ENCODE measurements at regions not wholly inside any gene's neighbourhood (a gene's known extent, or its start where the extent isn't known, plus 50 kb on each side); places are given as distances from the start of the nearest gene placed in this dataset.
"Not testable (repeated sequence)": the region's sequence is repeated elsewhere in the genome, so short reads cannot be mapped to it uniquely, and the experiment has no call there.

DNA sequence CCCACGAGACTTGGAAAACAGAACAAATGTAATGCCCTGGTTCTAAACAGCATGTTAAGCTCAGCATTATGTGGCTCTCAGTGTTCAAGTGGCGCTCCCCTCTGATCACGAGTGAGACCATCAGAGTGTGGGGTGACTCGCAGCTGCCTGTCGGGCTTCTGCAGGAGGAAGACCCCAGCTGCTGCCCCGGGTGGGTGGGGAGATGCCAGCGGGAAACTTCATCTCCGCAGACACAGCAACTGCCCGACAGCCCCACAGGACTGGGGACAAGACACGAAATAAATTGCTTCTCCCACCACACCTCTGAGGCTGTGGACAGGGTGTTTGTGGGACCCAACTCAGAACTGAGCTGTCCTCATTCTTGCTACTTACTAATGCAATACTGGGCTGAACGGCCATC, 126.3 kb upstream of the KIF5B start:
- DNase-seq (ENCODE audit: low read depth), result no peak
- TF ChIP-seq, protein P1, sequence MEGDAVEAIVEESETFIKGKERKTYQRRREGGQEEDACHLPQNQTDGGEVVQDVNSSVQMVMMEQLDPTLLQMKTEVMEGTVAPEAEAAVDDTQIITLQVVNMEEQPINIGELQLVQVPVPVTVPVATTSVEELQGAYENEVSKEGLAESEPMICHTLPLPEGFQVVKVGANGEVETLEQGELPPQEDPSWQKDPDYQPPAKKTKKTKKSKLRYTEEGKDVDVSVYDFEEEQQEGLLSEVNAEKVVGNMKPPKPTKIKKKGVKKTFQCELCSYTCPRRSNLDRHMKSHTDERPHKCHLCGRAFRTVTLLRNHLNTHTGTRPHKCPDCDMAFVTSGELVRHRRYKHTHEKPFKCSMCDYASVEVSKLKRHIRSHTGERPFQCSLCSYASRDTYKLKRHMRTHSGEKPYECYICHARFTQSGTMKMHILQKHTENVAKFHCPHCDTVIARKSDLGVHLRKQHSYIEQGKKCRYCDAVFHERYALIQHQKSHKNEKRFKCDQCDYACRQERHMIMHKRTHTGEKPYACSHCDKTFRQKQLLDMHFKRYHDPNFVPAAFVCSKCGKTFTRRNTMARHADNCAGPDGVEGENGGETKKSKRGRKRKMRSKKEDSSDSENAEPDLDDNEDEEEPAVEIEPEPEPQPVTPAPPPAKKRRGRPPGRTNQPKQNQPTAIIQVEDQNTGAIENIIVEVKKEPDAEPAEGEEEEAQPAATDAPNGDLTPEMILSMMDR (IDR thresholded peaks at IDR 0.05; ENCODE audit: low read depth, low read length, missing control alignments), result no peak
- in situ Hi-C loops (cut with HindIII; ENCODE audit: low sequenced_read_pairs), result no loop called here
- H3K4me3 ChIP-seq (ENCODE audit: low read depth, low read length), result no peak overlapping the region

DNA sequence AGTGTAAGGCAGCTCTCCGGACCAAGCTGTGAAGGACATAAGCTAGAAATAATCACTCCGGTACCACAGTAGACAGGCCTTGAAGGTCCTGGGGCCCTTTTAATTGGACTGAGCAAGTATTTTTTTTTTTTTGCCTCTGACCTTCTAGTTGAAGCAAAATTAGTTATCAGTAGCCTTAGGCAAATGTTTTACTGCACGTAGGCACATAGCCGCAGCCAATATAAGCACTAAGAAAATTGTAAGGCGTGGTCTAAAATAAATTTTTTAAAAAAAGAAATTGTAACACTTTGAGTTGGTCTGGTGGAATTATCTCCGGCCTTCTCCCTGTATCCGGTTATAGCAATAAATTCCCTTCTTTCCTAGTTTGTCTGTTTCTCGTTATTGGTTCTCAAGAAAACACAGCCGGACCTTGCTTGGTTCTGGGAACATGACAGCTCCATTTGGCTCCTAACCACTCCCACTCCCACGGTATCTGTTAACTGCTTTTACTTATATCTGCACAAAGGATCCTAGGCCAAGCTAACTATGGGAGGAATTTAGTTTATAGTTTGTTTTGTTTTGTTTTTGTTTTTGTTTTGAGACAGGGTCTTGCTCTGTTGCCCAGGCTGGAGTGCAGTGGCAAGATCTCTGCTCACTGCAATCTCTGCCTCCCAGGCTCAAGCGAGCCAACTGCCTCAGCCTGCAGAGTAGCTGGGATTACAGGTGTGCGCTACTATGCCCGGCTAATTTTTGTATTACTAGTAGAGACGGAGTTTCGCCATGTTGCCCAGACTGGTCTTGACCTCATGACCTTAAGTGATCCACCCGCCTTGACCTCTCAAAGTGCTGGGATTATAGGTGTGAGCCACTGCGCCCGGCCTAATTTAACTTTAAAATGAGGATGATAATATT, 124.4 kb upstream of the KIF5B start:
- H3K4me3 ChIP-seq (ENCODE audit: low read depth, low read length), result no peak overlapping the region
- TF ChIP-seq, protein P1 (IDR thresholded peaks at IDR 0.05; ENCODE audit: low read depth, low read length, missing control alignments), result no peak
- in situ Hi-C loops (cut with HindIII; ENCODE audit: low sequenced_read_pairs), result no loop called here
- DNase-seq (ENCODE audit: low read depth), result no peak

DNA sequence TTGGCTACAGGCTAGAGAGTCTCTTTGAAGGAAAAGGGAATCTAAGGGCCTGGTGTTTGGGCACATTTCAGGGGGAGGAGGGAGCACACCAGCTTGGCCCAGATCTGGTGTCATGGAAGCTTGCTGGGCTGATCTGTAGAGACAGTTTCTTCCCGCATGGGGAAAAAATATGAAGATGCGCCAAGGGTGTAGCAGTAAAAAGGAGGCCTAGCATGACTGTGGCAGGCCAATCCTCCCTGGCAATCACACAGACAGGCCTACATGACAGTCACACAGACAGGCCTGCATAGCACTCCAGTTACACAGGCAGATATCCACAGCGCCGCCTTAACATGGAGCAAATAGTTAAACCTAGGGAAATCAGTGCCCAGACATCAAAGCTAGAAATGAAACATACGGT, 123.6 kb upstream of the KIF5B start:
- in situ Hi-C loops (cut with HindIII; ENCODE audit: low sequenced_read_pairs), result no loop called here
- TF ChIP-seq, protein P1 (IDR thresholded peaks at IDR 0.05; ENCODE audit: low read depth, low read length, missing control alignments), result no peak
- no peak overlapping the region for H3K4me3 ChIP-seq (ENCODE audit: low read depth, low read length)
- no peak for DNase-seq (ENCODE audit: low read depth)

DNA sequence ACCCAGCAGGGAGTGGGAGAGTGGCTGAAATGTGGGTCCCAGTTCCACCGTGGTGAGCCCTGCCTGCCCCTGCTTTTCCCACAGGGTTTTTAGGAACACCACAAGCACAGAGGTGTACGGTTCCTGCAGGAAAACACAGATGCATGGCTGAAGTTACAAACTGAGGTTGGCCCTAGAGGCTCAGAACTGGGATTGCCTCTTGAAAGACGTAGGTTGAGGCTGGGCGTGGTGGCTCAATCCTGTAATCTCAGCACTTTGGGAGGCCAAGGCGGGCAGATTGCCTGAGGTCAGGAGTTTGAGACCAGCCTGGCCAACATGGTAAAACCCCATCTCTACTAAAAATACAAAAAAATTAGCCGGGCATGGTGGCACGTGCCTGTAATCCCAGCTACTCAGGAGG, 121.4 kb upstream of the KIF5B start:
- DNase-seq (ENCODE audit: low read depth); H3K4me3 ChIP-seq (ENCODE audit: low read depth, low read length); in situ Hi-C loops (cut with HindIII; ENCODE audit: low sequenced_read_pairs): not testable (repeated sequence)

DNA sequence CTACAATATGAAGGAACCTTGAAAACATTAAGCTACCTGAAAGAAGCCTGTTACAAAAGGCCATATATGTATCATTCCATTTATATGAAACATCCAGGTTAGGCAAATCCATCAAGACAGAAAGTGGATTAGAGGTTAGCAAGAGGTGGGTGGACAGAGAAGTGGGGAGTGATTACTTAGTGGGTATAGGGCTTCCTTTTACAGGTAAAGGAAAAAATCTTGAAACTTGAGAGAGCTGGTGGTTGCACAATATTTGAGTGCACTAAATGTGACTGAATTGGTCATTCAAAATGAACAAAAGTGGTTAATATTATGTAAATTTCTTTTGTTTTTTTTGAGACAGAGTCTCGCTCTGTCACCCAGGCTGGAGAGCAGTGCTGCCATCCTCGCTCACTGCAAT, 119.4 kb upstream of the KIF5B start:
- TF ChIP-seq, protein P1 (IDR thresholded peaks at IDR 0.05; ENCODE audit: low read depth, low read length, missing control alignments), result no peak
- DNase-seq (ENCODE audit: low read depth), result no peak
- in situ Hi-C loops (cut with HindIII; ENCODE audit: low sequenced_read_pairs), result no loop called here
- H3K4me3 ChIP-seq (ENCODE audit: low read depth, low read length), result no peak overlapping the region

DNA sequence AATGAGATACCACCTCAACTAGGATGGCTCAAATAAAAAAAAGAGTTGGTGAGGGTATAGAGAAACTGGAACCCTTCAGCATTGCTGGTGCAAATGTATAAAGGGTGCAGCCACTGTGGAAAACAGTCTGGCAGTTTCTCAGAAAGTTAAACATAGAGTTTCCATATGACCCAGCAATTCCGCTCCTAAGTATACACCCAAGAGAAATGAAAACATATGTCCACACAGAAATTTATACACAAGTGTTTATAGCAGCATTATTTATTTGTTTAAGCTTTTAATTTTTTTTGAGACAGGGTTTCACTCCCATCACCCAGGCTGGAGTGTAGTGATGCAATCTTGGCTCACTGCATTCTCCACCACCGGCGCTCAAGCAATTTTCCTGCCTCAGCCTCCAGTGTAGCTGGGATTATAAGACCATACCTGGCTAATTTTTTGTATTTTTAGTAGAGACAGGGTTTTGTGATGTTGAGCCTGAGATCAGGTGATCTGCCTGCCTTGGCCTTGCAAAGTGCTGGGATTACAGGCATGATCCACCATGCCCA, 118.2 kb upstream of the KIF5B start:
- in situ Hi-C loops (cut with HindIII; ENCODE audit: low sequenced_read_pairs), result no loop called here
- H3K4me3 ChIP-seq (ENCODE audit: low read depth, low read length), result no peak overlapping the region
- DNase-seq (ENCODE audit: low read depth), result no peak
- TF ChIP-seq, protein P1 (IDR thresholded peaks at IDR 0.05; ENCODE audit: low read depth, low read length, missing control alignments), result no peak

DNA sequence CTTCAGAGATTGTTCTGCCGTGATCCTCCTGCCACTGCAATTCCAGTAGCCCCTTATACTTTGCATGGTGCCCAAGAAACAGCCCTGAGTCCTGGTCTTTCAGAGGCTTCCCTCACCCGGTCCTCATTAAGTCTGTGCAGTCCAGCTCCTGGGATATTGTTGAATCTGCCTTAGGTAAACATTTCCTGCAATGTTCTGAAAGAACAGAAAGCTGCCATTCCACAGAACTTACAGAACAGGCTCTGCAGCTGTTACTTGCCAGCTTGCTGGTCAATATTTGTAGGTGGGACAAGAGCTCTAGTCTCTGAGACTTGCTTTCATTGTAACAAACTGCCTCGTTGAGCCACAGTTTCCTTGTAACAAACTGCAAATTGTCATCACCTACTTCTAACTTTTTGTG, 115.0 kb upstream of the KIF5B start:
- no peak for DNase-seq (ENCODE audit: low read depth)
- in situ Hi-C loops (cut with HindIII; ENCODE audit: low sequenced_read_pairs), result no loop called here
- H3K4me3 ChIP-seq (ENCODE audit: low read depth, low read length), result no peak overlapping the region
- TF ChIP-seq, protein P1 (IDR thresholded peaks at IDR 0.05; ENCODE audit: low read depth, low read length, missing control alignments), result no peak
